ENCODE measurements at regions not wholly inside any gene's neighbourhood (a gene's known extent, or its start where the extent isn't known, plus 50 kb on each side); places are given as distances from the start of the nearest gene placed in this dataset.

- no peak for TF ChIP-seq CTCF (IDR thresholded peaks at IDR 0.05; ENCODE audit: low read length)
- no peak for TF ChIP-seq EZH2phosphoT487 (IDR thresholded peaks at IDR 0.05; ENCODE audit: low read length)
Observed at GRCh38 chr12:85523197-85523596, 243.2 kb downstream of the ALX1 start.
